ENCODE measurements at regions not wholly inside any gene's neighbourhood (a gene's known extent, or its start where the extent isn't known, plus 50 kb on each side); places are given as distances from the start of the nearest gene placed in this dataset.

DNA sequence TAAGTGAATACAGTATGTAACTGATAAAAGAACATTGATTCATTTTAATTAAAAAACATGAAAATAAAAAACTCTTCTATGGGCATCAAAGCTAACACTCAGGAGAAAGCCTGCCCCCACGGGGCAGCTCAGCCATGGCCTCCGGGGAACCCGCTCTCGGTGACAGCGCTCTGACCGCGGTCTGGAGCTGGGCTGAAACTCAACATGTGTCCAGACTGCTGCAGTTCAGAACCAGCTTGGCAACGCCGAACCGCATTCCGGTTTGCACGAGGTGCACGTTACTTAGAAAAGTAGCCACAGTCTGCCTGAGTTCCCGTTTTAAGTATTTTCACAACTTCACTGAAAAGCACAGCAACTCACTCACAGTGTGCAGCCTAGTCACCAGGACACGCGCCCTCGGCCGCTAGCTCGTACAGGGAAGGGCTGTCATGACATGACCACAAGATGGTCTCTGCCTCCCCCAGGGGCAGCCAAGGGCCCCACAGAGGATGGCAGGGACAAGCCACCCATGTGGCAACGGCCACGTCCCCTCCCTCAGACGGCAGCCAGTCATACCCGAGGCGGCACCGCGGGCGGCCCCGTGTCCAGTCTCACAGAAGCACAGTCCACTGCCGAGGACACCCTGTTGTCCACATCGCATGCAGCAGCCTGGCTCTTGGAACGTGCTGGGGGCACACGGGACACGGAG is 77.1 kb upstream of the METRNL start:
- Histone ChIP-seq H3K27me3 (ENCODE audit: control insufficient read depth, insufficient read depth, low read length) (no peaks in the 10 kb centered on the region), H3K36me3 (ENCODE audit: control insufficient read depth, insufficient read depth, low read length) (peaks cover 4% of the 10 kb centered on the region; the same call in 1 of the 2 replicates), H3K27ac (ENCODE audit: low read length) (no peak overlapping the region), H3K4me3 (ENCODE audit: low read depth in 2 of 2, low read length in 2 of 2) (no peak overlapping the region), H3K4me1 (ENCODE audit: control insufficient read depth, insufficient read depth, low read length) (no peaks in the 10 kb centered on the region), H3K9me3 (ENCODE audit: control insufficient read depth, insufficient read depth, low read depth, low read length) (peaks cover 9% of the 10 kb centered on the region; the same call in 1 of the 2 replicates)
- ATAC-seq, result no peak
- CTCF ChIA-PET, result no interaction called here
- TF ChIP-seq, protein P1, sequence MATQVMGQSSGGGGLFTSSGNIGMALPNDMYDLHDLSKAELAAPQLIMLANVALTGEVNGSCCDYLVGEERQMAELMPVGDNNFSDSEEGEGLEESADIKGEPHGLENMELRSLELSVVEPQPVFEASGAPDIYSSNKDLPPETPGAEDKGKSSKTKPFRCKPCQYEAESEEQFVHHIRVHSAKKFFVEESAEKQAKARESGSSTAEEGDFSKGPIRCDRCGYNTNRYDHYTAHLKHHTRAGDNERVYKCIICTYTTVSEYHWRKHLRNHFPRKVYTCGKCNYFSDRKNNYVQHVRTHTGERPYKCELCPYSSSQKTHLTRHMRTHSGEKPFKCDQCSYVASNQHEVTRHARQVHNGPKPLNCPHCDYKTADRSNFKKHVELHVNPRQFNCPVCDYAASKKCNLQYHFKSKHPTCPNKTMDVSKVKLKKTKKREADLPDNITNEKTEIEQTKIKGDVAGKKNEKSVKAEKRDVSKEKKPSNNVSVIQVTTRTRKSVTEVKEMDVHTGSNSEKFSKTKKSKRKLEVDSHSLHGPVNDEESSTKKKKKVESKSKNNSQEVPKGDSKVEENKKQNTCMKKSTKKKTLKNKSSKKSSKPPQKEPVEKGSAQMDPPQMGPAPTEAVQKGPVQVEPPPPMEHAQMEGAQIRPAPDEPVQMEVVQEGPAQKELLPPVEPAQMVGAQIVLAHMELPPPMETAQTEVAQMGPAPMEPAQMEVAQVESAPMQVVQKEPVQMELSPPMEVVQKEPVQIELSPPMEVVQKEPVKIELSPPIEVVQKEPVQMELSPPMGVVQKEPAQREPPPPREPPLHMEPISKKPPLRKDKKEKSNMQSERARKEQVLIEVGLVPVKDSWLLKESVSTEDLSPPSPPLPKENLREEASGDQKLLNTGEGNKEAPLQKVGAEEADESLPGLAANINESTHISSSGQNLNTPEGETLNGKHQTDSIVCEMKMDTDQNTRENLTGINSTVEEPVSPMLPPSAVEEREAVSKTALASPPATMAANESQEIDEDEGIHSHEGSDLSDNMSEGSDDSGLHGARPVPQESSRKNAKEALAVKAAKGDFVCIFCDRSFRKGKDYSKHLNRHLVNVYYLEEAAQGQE (IDR thresholded peaks at IDR 0.05; ENCODE audit: insufficient read depth in 1 of 2, low read depth in 2 of 2, low read length in 1 of 2), result no peak
- no peak for TF ChIP-seq TCF7L2 (IDR thresholded peaks at IDR 0.05; ENCODE audit: low read depth, low read length)
- TF ChIP-seq, protein P2, sequence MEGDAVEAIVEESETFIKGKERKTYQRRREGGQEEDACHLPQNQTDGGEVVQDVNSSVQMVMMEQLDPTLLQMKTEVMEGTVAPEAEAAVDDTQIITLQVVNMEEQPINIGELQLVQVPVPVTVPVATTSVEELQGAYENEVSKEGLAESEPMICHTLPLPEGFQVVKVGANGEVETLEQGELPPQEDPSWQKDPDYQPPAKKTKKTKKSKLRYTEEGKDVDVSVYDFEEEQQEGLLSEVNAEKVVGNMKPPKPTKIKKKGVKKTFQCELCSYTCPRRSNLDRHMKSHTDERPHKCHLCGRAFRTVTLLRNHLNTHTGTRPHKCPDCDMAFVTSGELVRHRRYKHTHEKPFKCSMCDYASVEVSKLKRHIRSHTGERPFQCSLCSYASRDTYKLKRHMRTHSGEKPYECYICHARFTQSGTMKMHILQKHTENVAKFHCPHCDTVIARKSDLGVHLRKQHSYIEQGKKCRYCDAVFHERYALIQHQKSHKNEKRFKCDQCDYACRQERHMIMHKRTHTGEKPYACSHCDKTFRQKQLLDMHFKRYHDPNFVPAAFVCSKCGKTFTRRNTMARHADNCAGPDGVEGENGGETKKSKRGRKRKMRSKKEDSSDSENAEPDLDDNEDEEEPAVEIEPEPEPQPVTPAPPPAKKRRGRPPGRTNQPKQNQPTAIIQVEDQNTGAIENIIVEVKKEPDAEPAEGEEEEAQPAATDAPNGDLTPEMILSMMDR (IDR thresholded peaks at IDR 0.05), result no peak
- no peak for TF ChIP-seq SIN3A (IDR thresholded peaks at IDR 0.05; ENCODE audit: borderline replicate concordance, insufficient read depth, low read depth, low read length)
- TF ChIP-seq POLR2AphosphoS5 (IDR thresholded peaks at IDR 0.05; ENCODE audit: low read depth, low read length), result no peak
- in situ Hi-C loops (cut with HindIII; ENCODE audit: low pct_unique_long_range_greater_than_20kb, low sequenced_read_pairs), result no loop called here
- intact Hi-C loops (cut with micrococcal nuclease; ENCODE audit: unreplicated experiment), result no loop called here
- no peak for DNase-seq (ENCODE audit: low read depth, low spot score)
- POLR2A ChIA-PET, result interaction anchor here (0.5 to 0.6 kb wide), 2 partner anchors 30 to 302 kb away, joined by 3 read pairs; no protein-coding TSS in a partner anchor
- BruUV-seq (replicated peaks), result no TSS peak

DNA sequence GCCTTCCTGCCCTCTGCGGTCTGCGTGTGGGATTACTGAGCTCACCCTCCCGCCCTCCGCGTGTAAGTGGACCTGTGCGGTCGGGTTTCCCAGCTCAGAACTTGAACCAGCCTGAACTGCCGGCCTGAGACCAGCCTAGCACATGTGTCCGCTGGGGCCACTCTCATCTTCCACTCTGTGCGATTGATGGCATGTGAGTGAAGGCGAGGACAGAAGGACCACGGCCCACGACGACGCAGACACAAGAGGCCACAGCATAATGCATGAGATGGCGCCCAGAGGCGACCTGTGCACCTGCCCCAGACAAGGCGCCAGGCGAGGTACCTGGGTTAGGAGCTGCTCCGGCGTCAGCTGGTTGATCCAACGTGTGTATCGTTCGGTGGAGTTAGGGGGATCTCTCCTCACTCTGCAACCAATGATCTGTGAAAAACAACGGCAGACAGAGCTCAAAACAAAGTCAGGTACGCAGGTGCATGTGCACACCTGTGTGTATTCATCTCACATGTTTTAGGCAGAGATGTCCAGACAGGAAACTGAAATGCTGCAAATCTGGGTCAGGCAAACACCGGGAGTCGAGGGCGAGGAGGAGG is 74.5 kb upstream of the METRNL start:
- CTCF ChIA-PET, result no interaction called here
- Histone ChIP-seq H3K4me3 (ENCODE audit: low read depth in 2 of 2, low read length in 2 of 2) (no peak overlapping the region), H3K36me3 (ENCODE audit: control insufficient read depth, insufficient read depth, low read length) (peaks cover 4% of the 10 kb centered on the region; the same call in 1 of the 2 replicates), H3K27me3 (ENCODE audit: control insufficient read depth, insufficient read depth, low read length) (no peaks in the 10 kb centered on the region), H3K27ac (ENCODE audit: low read length) (no peak overlapping the region), H3K4me1 (ENCODE audit: control insufficient read depth, insufficient read depth, low read length) (no peaks in the 10 kb centered on the region), H3K9me3 (ENCODE audit: control insufficient read depth, insufficient read depth, low read depth, low read length) (no peaks in the 10 kb centered on the region)
- ATAC-seq (no peak), DNase-seq (ENCODE audit: low read depth, low spot score) (no peak)
- BruUV-seq (replicated peaks), result no TSS peak
- TF ChIP-seq TCF7L2 (IDR thresholded peaks at IDR 0.05; ENCODE audit: low read depth, low read length) (no peak), SIN3A (IDR thresholded peaks at IDR 0.05; ENCODE audit: borderline replicate concordance, insufficient read depth, low read depth, low read length) (no peak), POLR2AphosphoS5 (IDR thresholded peaks at IDR 0.05; ENCODE audit: low read depth, low read length) (no peak)
- TF ChIP-seq, protein P1 (IDR thresholded peaks at IDR 0.05; ENCODE audit: insufficient read depth in 1 of 2, low read depth in 2 of 2, low read length in 1 of 2), result no peak
- TF ChIP-seq, protein P2 (IDR thresholded peaks at IDR 0.05), result no peak
- intact Hi-C loops (cut with micrococcal nuclease; ENCODE audit: unreplicated experiment), result no loop called here
- in situ Hi-C loops (cut with HindIII; ENCODE audit: low pct_unique_long_range_greater_than_20kb, low sequenced_read_pairs), result no loop called here
- POLR2A ChIA-PET, result no interaction called here
